IMR-90 (cell line): ENCODE measurements at regions not wholly inside any gene's neighbourhood (a gene's known extent, or its start where the extent isn't known, plus 50 kb on each side); places are given as distances from the start of the nearest gene placed in this dataset.

Experiments
- POLR2A ChIP-seq: IDR thresholded peaks from 2 replicates; pipeline ENCODE4 v1.6.1; 2012; ENCODE audit warnings: mild to moderate bottlenecking, low read depth, low read length
- TF ChIP-seq, protein P1 (sequence below): fragments of 150-350 bp; IDR thresholded peaks from 2 replicates; pipeline ENCODE4 v1.6.1; 2016; ENCODE audit warnings: low read depth, mild to moderate bottlenecking, low read length, moderate library complexity, borderline replicate concordance
- TF ChIP-seq, protein P2 (sequence below): conservative IDR thresholded peaks from 2 replicates; pipeline ENCODE4 v1.5.1; 2012; ENCODE audit warnings: mild to moderate bottlenecking, low read depth, low read length, improper control_type of control experiment

DNA sequence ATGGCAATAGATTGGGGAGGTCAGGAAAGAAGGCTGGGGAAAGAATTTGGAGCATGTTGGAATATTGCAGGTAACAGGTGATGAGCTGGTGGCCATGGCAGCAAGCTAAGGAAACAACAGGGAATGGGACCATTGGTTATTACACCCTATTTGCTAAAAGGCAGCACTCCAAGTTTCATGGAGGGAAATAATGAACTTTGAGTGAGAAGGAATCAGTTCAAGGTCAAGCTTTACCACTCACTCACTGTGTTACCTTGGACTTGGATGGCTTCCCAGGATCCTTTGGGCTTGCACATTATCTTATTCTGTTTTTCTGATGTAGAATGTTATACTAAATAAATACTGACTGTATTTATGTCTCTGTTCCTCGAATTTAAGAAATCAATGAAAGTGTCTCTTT, 792.8 kb upstream of the CDH8 start:
- TF ChIP-seq, protein P1, sequence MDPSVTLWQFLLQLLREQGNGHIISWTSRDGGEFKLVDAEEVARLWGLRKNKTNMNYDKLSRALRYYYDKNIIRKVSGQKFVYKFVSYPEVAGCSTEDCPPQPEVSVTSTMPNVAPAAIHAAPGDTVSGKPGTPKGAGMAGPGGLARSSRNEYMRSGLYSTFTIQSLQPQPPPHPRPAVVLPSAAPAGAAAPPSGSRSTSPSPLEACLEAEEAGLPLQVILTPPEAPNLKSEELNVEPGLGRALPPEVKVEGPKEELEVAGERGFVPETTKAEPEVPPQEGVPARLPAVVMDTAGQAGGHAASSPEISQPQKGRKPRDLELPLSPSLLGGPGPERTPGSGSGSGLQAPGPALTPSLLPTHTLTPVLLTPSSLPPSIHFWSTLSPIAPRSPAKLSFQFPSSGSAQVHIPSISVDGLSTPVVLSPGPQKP: no peak
- TF ChIP-seq, protein P2, sequence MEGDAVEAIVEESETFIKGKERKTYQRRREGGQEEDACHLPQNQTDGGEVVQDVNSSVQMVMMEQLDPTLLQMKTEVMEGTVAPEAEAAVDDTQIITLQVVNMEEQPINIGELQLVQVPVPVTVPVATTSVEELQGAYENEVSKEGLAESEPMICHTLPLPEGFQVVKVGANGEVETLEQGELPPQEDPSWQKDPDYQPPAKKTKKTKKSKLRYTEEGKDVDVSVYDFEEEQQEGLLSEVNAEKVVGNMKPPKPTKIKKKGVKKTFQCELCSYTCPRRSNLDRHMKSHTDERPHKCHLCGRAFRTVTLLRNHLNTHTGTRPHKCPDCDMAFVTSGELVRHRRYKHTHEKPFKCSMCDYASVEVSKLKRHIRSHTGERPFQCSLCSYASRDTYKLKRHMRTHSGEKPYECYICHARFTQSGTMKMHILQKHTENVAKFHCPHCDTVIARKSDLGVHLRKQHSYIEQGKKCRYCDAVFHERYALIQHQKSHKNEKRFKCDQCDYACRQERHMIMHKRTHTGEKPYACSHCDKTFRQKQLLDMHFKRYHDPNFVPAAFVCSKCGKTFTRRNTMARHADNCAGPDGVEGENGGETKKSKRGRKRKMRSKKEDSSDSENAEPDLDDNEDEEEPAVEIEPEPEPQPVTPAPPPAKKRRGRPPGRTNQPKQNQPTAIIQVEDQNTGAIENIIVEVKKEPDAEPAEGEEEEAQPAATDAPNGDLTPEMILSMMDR: no peak
- TF ChIP-seq POLR2A: no peak
